Bronchial epithelial cell (primary cell): ENCODE measurements at regions not wholly inside any gene's neighbourhood (a gene's known extent, or its start where the extent isn't known, plus 50 kb on each side); places are given as distances from the start of the nearest gene placed in this dataset.

Experiments
- DNase-seq: peaks from one replicate; pipeline ENCODE4 v3.0.0-alpha.2; 2010; ENCODE audit warnings: low read depth
- FAIRE-seq: peaks from 2 replicates; lab custom pipeline; 2011; peaks lifted over from hg19 to GRCh38; lab: Jason Lieb, UNC
- H3K27me3 ChIP-seq: 2 replicates; pipeline ENCODE4 v1.5.1; 2011; ENCODE audit warnings: low read length; ENCODE audit not compliant: control insufficient read depth, insufficient read depth
- H3K36me3 ChIP-seq: 2 replicates; pipeline ENCODE4 v1.5.1; 2011; ENCODE audit warnings: low read length; ENCODE audit not compliant: control insufficient read depth, insufficient read depth
- H3K4me3 ChIP-seq: 2 replicates; pipeline ENCODE4 v1.5.1; 2011; ENCODE audit warnings: mild to moderate bottlenecking, low read depth, low read length, control low read depth
- TF ChIP-seq, protein P1 (sequence below): IDR thresholded peaks from 2 replicates; pipeline ENCODE4 v1.5.1; 2011; ENCODE audit warnings: mild to moderate bottlenecking, moderate library complexity, low read length, control low read depth, inconsistent platforms; ENCODE audit not compliant: insufficient read depth, severe bottlenecking

DNA sequence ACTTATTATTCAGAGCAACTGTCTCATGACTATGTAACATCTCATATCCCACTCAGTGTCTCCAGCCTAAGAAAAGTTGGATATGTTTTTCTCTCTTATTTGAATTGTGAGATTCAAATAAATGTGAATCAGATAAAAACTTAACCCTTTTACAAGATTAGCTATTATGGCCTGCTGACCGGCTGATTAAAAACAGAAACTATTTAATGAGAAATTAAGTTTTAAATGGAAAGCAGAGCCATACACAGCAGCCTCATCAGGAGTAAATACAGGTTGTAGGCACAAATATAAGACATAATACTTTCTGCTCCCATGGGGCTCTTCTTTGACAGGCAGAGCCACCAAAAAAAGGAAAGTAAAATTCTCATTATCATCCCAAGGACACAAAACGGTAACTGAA, 307.0 kb upstream of the PRMT6 start:
- no peaks in the 10 kb centered on the region for H3K27me3 ChIP-seq
- FAIRE-seq, result no peak
- DNase-seq, result no peak
- no peaks in the 10 kb centered on the region for H3K36me3 ChIP-seq
- H3K4me3 ChIP-seq, result no peak overlapping the region
- TF ChIP-seq, protein P1, sequence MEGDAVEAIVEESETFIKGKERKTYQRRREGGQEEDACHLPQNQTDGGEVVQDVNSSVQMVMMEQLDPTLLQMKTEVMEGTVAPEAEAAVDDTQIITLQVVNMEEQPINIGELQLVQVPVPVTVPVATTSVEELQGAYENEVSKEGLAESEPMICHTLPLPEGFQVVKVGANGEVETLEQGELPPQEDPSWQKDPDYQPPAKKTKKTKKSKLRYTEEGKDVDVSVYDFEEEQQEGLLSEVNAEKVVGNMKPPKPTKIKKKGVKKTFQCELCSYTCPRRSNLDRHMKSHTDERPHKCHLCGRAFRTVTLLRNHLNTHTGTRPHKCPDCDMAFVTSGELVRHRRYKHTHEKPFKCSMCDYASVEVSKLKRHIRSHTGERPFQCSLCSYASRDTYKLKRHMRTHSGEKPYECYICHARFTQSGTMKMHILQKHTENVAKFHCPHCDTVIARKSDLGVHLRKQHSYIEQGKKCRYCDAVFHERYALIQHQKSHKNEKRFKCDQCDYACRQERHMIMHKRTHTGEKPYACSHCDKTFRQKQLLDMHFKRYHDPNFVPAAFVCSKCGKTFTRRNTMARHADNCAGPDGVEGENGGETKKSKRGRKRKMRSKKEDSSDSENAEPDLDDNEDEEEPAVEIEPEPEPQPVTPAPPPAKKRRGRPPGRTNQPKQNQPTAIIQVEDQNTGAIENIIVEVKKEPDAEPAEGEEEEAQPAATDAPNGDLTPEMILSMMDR, result no peak

DNA sequence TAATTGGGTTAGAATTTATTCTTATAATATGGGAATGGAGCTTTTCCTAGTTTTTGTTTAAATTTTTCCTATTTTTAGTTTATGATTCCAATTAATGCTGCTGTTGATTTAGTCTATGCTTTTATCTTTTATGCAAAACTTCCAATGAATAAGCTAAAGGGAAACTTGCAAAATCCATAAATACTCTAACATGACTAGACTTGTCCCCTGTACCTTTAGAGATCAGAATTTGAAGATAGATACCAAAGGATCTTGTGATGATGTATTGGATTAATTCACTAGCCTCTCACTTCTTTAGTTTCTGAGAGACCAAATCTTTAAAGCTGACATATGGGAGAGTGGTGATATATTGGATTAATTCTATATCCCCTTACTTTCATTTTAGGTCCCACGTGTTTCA, 306.6 kb upstream of the PRMT6 start:
- no peaks in the 10 kb centered on the region for H3K27me3 ChIP-seq
- peak; percentile 66 for DNase-seq

DNA sequence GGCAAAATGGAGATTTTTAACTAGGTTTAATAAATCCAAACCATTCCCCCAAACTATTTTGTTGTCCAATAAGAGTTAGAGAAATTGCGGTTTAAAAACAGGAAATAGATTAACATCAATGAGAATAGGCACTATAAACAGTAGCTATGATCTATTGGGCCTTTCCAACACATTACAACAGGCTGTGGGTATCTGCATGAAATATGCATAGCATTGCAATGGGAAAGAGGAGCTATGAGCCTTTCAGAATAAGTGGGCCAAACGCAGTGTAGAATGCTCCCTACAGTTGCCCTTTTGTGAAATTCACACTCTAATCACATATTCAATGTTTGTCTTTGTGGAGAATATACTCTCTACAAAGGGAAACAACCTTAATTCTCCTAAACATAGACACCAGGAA, 305.5 kb upstream of the PRMT6 start:
- no peak for FAIRE-seq
- Histone ChIP-seq H3K4me3 (no peak overlapping the region), H3K36me3 (no peaks in the 10 kb centered on the region), H3K27me3 (no peaks in the 10 kb centered on the region)
- TF ChIP-seq, protein P1, result no peak
- no peak for DNase-seq

More for the DNA sequence above, 306.6 kb upstream of the PRMT6 start:
- Histone ChIP-seq H3K4me3 (no peak overlapping the region), H3K36me3 (no peaks in the 10 kb centered on the region)
- TF ChIP-seq, protein P1, result no peak
- no peak for FAIRE-seq

DNA sequence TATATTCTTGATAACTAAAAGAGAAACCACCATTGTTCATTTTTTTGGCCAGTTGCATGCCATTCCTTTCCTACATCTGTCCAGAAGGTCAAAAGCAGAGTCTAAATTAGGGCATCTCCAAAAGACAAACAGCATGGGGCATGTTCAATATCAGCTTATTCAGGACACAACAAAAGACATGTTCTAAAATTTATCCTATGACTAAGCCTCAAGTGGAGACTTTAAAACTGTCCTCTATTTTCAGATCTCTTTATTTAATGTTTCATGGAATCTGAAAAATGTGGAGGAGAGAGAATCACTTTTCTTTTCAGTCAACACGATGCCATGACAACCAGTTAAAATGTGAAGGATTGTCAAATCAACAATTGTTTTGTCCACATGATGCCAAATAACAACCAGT, 303.4 kb upstream of the PRMT6 start:
- no peaks in the 10 kb centered on the region for H3K36me3 ChIP-seq
- TF ChIP-seq, protein P1, result no peak
- DNase-seq (no peak), FAIRE-seq (no peak)
- no peaks in the 10 kb centered on the region for H3K27me3 ChIP-seq
- H3K4me3 ChIP-seq, result no peak overlapping the region

DNA sequence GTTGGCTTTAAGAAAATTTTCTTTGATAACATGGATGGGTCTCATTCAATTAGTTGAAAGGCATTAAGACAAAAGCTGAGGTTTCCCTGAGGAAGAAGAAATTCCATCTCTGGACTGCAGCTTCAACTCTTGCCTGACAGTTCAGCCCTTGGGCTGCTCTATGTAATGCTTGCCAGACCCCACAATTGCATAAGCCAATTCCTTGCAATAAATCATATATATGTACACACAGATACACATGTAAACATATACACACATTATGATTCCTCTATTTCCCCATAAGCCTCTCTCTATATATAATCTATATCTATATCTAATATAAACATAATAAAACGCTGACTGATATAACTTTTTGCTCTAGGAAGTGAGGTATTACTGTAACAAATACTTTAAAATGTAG, 301.5 kb upstream of the PRMT6 start:
- FAIRE-seq (no peak), DNase-seq (no peak)
- Histone ChIP-seq H3K4me3 (no peak overlapping the region), H3K27me3 (no peaks in the 10 kb centered on the region), H3K36me3 (no peaks in the 10 kb centered on the region)
- TF ChIP-seq, protein P1, result no peak

DNA sequence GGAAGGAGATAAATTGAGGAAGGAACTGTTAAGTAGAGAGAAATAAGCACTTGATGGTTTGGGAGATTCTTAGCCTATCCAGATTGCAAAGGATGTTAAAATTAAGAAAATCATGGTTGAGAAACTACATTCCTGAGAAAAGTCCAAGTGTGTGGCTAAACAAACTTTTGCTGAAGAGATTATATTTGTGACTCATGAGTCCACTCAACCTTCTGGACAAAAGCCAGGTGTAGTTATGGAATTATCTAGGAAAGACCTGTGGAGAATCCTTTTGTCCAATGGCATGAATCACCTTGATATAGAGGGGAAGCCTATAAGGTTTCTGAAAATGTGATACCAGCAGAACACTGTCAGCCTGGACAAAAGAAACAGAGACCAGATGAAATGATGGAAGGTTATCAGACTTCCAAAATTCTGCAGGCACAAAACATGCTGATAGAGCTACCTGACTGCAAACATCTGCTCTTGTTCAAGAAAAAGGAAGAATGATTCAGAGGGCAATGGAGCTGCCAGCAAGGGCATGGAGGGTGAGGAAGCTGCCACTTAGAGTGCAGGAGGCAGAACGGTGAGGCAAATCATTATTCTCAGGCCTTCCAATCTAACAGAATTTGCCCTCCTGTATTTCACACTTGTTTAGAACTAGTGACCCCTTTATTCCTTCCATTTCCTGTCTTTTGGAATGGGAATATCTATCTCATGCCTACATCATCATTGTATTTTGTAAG, 300.6 kb upstream of the PRMT6 start:
- Histone ChIP-seq H3K36me3 (no peaks in the 10 kb centered on the region), H3K4me3 (no peak overlapping the region), H3K27me3 (no peaks in the 10 kb centered on the region)
- DNase-seq (peak; percentile 87), FAIRE-seq (no peak)
- TF ChIP-seq, protein P1, result no peak
